WTC11 (cell line): ENCODE measurements at regions not wholly inside any gene's neighbourhood (a gene's known extent, or its start where the extent isn't known, plus 50 kb on each side); places are given as distances from the start of the nearest gene placed in this dataset.

ENCODE experiments used
- ATAC-seq: fragments of 200-7000 bp; cut with Tn5 transposase; 2 replicates; pipeline ENCODE4 v1.10.0; 2021; ENCODE audit warnings: mild to moderate bottlenecking, moderate library complexity
- CTCF ChIA-PET: fragments of 300-600 bp; sonication (Branson Sonifier 250); formaldehyde crosslinking; loops from one replicate; lab custom pipeline; 2021; ENCODE audit warnings: antibody characterized with exemption; lab: Charles Lee
- POLR2A ChIA-PET: fragments of 350-600 bp; sonication (Branson Sonifier 250); formaldehyde crosslinking; loops from one replicate; lab custom pipeline; 2021; ENCODE audit warnings: antibody characterized with exemption; lab: Charles Lee
- DNase-seq: peaks from one replicate; pipeline ENCODE4 v3.0.0; 2021; ENCODE audit warnings: low spot score
- H3K27ac Mint-ChIP-seq: 2 replicates; pipeline ENCODE4 v1.8.0; 2021; ENCODE audit warnings: mixed read lengths
- H3K27me3 Mint-ChIP-seq: 2 replicates; pipeline ENCODE4 v1.8.0; 2021; ENCODE audit warnings: low read depth, mild to moderate bottlenecking, moderate library complexity, mixed read lengths
- H3K36me3 Mint-ChIP-seq: 2 replicates; pipeline ENCODE4 v1.8.0; 2021; ENCODE audit warnings: mixed read lengths
- H3K4me1 Mint-ChIP-seq: 2 replicates; pipeline ENCODE4 v1.8.0; 2022; ENCODE audit warnings: mixed read lengths
- H3K4me3 Mint-ChIP-seq: 2 replicates; pipeline ENCODE4 v1.8.0; 2021; ENCODE audit warnings: mild to moderate bottlenecking, moderate library complexity, mixed read lengths
- H3K9me3 Mint-ChIP-seq: 2 replicates; pipeline ENCODE4 v1.8.0; 2021; ENCODE audit warnings: mixed read lengths
- IRF2 ChIP-seq: sonication (generic); formaldehyde crosslinking; IDR thresholded peaks from 2 replicates; pipeline ENCODE4 v1.8.0; 2022; ENCODE audit warnings: low read depth, missing genetic modification reagents, borderline replicate concordance
- OVOL2 ChIP-seq: fragments of 250-450 bp; sonication (Bioruptor Pico); IDR thresholded peaks from 2 replicates; pipeline ENCODE4 v1.9.0; 2021; ENCODE audit warnings: mild to moderate bottlenecking, borderline replicate concordance
- SMAD3 ChIP-seq: sonication (generic); formaldehyde crosslinking; IDR thresholded peaks from 2 replicates; pipeline ENCODE4 v1.8.0; 2022; ENCODE audit warnings: missing genetic modification reagents, mild to moderate bottlenecking, borderline replicate concordance
- SP1 ChIP-seq: sonication (generic); formaldehyde crosslinking; conservative IDR thresholded peaks from 2 replicates; pipeline ENCODE4 v1.8.1; 2022; ENCODE audit warnings: missing genetic modification reagents
- ZNF219 ChIP-seq: sonication (generic); formaldehyde crosslinking; IDR thresholded peaks from 2 replicates; pipeline ENCODE4 v1.8.0; 2023; ENCODE audit warnings: missing genetic modification reagents, mild to moderate bottlenecking, borderline replicate concordance
- ZNF232 ChIP-seq: sonication (generic); formaldehyde crosslinking; IDR thresholded peaks from 2 replicates; pipeline ENCODE4 v1.8.0; 2022; ENCODE audit warnings: mild to moderate bottlenecking, missing genetic modification reagents
- TF ChIP-seq, protein P1 (sequence below): sonication (generic); formaldehyde crosslinking; conservative IDR thresholded peaks from 2 replicates; pipeline ENCODE4 v1.8.1; 2022; ENCODE audit warnings: mild to moderate bottlenecking, missing genetic modification reagents
- TF ChIP-seq, protein P2 (sequence below): sonication (generic); formaldehyde crosslinking; IDR thresholded peaks from 2 replicates; pipeline ENCODE4 v1.8.0; 2023; ENCODE audit warnings: missing genetic modification reagents, mild to moderate bottlenecking, borderline replicate concordance
- TF ChIP-seq, protein P3 (sequence below): sonication (generic); formaldehyde crosslinking; IDR thresholded peaks from 2 replicates; pipeline ENCODE4 v1.8.1; 2022; ENCODE audit warnings: missing genetic modification reagents, borderline replicate concordance
- TF ChIP-seq, protein P4 (sequence below): sonication (generic); formaldehyde crosslinking; IDR thresholded peaks from 2 replicates; pipeline ENCODE4 v1.8.0; 2022; ENCODE audit warnings: missing genetic modification reagents
- TF ChIP-seq, protein P5 (sequence below): sonication (generic); formaldehyde crosslinking; IDR thresholded peaks from 2 replicates; pipeline ENCODE4 v1.8.1; 2023; ENCODE audit warnings: mild to moderate bottlenecking, missing genetic modification reagents, moderate library complexity
- TF ChIP-seq, protein P6 (sequence below): sonication (generic); formaldehyde crosslinking; IDR thresholded peaks from 2 replicates; pipeline ENCODE4 v1.8.1; 2022; ENCODE audit warnings: mild to moderate bottlenecking, missing genetic modification reagents, moderate library complexity, borderline replicate concordance
- TF ChIP-seq, protein P7 (sequence below): sonication (generic); formaldehyde crosslinking; IDR thresholded peaks from 2 replicates; pipeline ENCODE4 v1.8.1; 2023; ENCODE audit warnings: mild to moderate bottlenecking, moderate library complexity, missing genetic modification reagents

DNA sequence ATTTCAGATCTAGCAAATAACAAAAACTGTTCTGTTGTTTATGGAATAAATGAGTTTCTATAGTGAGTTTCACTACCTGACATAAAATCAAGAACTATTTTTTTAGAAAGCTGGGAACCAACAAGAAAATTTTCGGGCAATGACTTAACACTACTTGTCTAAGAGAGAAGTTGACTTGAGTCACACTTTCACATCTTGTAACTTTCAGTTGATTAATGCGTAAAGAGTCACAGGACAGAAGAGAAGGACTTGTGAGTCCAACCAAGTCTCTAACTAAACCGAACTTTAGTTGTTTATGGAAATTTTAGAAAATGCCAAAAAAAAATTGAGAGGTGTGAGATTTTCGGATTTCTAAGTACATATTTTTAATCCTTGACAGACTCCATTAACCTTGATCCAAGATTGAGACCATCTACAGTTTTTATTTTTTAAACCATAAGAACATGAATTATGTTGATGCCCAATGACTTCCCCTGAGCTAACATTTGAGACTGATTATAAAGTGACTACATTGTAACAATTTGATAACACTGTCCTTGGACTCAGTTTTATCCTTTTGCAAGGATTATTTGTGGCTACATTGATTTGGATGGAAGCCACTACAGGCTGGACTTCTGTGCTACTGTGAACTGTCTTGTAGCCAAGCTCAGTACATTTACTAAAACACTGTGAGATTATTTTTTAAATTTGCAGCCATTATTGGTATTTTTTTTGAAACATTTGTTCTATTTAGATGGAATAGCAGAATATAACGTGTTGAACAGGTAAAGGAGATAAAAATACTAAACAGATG, 284.0 kb downstream of the PTPRC start:
- ATAC-seq = no peak
- H3K27ac Mint-ChIP-seq = no peak overlapping the region
- no peaks in the 10 kb centered on the region for H3K27me3 Mint-ChIP-seq
- DNase-seq = no peak
- ChIA-PET POLR2A (no interaction called here), CTCF (no interaction called here)
- no peaks in the 10 kb centered on the region for H3K9me3 Mint-ChIP-seq
- no peak overlapping the region for H3K4me3 Mint-ChIP-seq
- TF ChIP-seq, protein P1, sequence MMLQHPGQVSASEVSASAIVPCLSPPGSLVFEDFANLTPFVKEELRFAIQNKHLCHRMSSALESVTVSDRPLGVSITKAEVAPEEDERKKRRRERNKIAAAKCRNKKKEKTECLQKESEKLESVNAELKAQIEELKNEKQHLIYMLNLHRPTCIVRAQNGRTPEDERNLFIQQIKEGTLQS = no peak
- TF ChIP-seq IRF2 (CRISPR knock-in tag) (no peak), SMAD3 (no peak), ZNF232 (CRISPR knock-in tag) (no peak), OVOL2 (CRISPR knock-in tag) (no peak), SP1 (CRISPR knock-in tag) (no peak), ZNF219 (CRISPR knock-in tag) (no peak)
- TF ChIP-seq, protein P2, sequence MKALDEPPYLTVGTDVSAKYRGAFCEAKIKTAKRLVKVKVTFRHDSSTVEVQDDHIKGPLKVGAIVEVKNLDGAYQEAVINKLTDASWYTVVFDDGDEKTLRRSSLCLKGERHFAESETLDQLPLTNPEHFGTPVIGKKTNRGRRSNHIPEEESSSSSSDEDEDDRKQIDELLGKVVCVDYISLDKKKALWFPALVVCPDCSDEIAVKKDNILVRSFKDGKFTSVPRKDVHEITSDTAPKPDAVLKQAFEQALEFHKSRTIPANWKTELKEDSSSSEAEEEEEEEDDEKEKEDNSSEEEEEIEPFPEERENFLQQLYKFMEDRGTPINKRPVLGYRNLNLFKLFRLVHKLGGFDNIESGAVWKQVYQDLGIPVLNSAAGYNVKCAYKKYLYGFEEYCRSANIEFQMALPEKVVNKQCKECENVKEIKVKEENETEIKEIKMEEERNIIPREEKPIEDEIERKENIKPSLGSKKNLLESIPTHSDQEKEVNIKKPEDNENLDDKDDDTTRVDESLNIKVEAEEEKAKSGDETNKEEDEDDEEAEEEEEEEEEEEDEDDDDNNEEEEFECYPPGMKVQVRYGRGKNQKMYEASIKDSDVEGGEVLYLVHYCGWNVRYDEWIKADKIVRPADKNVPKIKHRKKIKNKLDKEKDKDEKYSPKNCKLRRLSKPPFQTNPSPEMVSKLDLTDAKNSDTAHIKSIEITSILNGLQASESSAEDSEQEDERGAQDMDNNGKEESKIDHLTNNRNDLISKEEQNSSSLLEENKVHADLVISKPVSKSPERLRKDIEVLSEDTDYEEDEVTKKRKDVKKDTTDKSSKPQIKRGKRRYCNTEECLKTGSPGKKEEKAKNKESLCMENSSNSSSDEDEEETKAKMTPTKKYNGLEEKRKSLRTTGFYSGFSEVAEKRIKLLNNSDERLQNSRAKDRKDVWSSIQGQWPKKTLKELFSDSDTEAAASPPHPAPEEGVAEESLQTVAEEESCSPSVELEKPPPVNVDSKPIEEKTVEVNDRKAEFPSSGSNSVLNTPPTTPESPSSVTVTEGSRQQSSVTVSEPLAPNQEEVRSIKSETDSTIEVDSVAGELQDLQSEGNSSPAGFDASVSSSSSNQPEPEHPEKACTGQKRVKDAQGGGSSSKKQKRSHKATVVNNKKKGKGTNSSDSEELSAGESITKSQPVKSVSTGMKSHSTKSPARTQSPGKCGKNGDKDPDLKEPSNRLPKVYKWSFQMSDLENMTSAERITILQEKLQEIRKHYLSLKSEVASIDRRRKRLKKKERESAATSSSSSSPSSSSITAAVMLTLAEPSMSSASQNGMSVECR (CRISPR knock-in tag) = no peak
- TF ChIP-seq, protein P3, sequence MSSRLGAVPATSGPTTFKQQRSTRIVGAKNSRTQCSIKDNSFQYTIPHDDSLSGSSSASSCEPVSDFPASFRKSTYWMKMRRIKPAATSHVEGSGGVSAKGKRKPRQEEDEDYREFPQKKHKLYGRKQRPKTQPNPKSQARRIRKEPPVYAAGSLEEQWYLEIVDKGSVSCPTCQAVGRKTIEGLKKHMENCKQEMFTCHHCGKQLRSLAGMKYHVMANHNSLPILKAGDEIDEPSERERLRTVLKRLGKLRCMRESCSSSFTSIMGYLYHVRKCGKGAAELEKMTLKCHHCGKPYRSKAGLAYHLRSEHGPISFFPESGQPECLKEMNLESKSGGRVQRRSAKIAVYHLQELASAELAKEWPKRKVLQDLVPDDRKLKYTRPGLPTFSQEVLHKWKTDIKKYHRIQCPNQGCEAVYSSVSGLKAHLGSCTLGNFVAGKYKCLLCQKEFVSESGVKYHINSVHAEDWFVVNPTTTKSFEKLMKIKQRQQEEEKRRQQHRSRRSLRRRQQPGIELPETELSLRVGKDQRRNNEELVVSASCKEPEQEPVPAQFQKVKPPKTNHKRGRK = no peak
- TF ChIP-seq, protein P4, sequence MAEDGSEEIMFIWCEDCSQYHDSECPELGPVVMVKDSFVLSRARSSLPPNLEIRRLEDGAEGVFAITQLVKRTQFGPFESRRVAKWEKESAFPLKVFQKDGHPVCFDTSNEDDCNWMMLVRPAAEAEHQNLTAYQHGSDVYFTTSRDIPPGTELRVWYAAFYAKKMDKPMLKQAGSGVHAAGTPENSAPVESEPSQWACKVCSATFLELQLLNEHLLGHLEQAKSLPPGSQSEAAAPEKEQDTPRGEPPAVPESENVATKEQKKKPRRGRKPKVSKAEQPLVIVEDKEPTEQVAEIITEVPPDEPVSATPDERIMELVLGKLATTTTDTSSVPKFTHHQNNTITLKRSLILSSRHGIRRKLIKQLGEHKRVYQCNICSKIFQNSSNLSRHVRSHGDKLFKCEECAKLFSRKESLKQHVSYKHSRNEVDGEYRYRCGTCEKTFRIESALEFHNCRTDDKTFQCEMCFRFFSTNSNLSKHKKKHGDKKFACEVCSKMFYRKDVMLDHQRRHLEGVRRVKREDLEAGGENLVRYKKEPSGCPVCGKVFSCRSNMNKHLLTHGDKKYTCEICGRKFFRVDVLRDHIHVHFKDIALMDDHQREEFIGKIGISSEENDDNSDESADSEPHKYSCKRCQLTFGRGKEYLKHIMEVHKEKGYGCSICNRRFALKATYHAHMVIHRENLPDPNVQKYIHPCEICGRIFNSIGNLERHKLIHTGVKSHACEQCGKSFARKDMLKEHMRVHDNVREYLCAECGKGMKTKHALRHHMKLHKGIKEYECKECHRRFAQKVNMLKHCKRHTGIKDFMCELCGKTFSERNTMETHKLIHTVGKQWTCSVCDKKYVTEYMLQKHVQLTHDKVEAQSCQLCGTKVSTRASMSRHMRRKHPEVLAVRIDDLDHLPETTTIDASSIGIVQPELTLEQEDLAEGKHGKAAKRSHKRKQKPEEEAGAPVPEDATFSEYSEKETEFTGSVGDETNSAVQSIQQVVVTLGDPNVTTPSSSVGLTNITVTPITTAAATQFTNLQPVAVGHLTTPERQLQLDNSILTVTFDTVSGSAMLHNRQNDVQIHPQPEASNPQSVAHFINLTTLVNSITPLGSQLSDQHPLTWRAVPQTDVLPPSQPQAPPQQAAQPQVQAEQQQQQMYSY (CRISPR knock-in tag) = no peak
- TF ChIP-seq, protein P5, sequence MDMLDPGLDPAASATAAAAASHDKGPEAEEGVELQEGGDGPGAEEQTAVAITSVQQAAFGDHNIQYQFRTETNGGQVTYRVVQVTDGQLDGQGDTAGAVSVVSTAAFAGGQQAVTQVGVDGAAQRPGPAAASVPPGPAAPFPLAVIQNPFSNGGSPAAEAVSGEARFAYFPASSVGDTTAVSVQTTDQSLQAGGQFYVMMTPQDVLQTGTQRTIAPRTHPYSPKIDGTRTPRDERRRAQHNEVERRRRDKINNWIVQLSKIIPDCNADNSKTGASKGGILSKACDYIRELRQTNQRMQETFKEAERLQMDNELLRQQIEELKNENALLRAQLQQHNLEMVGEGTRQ (CRISPR knock-in tag) = no peak
- TF ChIP-seq, protein P6, sequence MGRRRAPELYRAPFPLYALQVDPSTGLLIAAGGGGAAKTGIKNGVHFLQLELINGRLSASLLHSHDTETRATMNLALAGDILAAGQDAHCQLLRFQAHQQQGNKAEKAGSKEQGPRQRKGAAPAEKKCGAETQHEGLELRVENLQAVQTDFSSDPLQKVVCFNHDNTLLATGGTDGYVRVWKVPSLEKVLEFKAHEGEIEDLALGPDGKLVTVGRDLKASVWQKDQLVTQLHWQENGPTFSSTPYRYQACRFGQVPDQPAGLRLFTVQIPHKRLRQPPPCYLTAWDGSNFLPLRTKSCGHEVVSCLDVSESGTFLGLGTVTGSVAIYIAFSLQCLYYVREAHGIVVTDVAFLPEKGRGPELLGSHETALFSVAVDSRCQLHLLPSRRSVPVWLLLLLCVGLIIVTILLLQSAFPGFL (CRISPR knock-in tag) = no peak
- TF ChIP-seq, protein P7, sequence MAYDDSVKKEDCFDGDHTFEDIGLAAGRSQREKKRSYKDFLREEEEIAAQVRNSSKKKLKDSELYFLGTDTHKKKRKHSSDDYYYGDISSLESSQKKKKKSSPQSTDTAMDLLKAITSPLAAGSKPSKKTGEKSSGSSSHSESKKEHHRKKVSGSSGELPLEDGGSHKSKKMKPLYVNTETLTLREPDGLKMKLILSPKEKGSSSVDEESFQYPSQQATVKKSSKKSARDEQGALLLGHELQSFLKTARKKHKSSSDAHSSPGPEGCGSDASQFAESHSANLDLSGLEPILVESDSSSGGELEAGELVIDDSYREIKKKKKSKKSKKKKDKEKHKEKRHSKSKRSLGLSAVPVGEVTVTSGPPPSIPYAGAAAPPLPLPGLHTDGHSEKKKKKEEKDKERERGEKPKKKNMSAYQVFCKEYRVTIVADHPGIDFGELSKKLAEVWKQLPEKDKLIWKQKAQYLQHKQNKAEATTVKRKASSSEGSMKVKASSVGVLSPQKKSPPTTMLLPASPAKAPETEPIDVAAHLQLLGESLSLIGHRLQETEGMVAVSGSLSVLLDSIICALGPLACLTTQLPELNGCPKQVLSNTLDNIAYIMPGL (CRISPR knock-in tag) = no peak
- TF ChIP-seq, all 79 proteins: peak for 0
- Mint-ChIP-seq H3K4me1 (peaks cover 9% of the 10 kb centered on the region), H3K36me3 (no peaks in the 10 kb centered on the region)
